GM21447 (cell line): ENCODE measurements at regions not wholly inside any gene's neighbourhood (a gene's known extent, or its start where the extent isn't known, plus 50 kb on each side); places are given as distances from the start of the nearest gene placed in this dataset.
"Not testable (repeated sequence)": the region's sequence is repeated elsewhere in the genome, so short reads cannot be mapped to it uniquely, and the experiment has no call there.

Experiments
- ATAC-seq: cut with Tn5 transposase; IDR thresholded peaks from one replicate; pipeline ENCODE4 v1.9.1; 2021; ENCODE audit not compliant: unreplicated experiment

GRCh38 chr3:75118779-75119178 lies 504.3 kb upstream of the CNTN3 start:
- ATAC-seq, result no peak

- ATAC-seq, result no peak
These were observed 512.1 kb upstream of the CNTN3 start for GRCh38 chr3:75126556-75126955.

- no peak for ATAC-seq
These were observed 514.6 kb upstream of the CNTN3 start for GRCh38 chr3:75129101-75129500.

DNA sequence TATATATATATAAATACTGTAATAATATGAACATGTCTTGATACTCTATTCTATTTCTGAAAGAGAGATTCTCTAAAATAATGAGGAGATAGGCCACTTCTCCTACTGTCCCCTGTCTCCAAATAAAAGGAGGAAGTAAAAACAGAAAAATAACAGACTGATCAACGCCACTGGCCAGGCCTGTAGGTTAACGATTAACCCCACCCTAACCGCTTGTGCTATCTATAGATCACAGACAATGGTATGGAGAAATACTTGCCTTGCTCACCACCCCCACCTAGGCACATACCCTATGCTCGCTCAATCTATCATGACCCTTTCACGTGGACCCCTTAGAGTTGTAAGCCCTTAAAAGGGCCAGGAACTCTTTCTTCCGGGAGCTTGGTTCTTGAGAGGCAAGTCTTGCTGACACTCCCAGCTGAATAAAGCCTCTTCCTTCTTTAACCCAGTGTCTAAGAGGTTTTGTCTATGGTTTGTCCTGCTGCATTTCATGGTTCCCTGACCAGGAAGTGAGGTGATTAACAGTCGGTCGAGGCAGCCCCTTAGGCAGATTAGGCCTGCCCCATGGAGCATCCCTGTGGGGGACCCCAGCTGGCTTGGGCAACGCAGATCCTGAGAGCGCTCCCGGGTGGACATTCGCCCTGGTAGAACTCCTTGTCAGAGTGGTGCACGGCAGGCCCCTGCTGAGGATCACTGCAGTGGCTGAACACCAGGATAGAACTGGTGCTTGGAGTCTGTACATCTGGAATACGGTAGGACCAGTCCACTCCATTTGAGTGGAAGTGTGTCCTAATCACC lies 521.8 kb upstream of the CNTN3 start:
- no peak for ATAC-seq

DNA sequence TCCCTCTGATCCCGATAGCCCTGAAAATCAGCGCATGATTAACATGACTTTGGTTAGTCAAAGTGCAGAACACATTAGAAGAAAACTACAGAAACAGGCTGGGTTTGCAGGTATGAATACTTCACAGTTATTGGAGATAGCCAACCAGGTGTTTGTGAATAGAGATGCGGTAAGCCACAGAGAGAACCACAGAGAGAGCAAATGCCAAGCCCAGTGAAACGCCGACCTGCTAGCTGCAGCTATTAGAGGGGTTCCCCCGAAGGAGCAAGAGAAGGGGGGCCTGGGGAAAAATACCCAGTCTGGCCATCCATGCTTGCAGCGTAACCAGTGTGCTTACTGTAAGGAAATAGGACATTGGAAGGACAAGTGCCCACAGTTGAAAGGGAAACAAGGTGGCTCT lies 523.9 kb upstream of the CNTN3 start:
- ATAC-seq, result no peak

GRCh38 chr3:75140904-75141615 lies 523.1 kb upstream of the FRG2C start:
- ATAC-seq, result no peak

GRCh38 chr3:75144406-75144805 lies 519.7 kb upstream of the FRG2C start:
- ATAC-seq, result no peak

DNA sequence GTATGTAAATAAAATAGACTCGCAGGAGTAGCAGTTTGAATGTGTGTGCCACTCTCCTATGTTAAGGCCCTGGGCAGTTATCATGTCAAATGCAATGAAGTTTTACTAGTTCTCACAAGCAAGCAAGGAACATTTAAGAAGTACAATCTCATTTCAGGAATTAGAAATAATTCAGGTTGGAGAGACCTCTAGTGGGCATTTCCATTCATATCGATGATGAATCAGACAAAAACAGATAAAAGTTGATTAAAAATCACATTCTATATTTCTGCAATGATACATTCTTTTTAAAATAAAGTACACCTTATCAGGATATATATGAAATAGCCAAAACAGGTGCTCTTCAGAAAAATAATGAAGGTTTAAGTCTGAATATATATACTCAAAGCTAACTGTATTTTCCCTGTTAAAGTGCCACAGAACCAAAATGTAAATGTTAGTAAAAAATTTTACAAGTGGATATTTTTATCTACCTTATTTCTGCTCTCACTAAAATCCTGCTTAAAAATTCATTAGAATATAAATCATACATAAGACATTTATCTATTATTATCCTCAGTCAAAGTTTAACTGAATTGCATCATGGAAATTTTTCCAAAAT lies 492.4 kb upstream of the FRG2C start:
- no peak for ATAC-seq

- no peak for ATAC-seq
These were observed 487.2 kb upstream of the FRG2C start for GRCh38 chr3:75176937-75177336.

DNA sequence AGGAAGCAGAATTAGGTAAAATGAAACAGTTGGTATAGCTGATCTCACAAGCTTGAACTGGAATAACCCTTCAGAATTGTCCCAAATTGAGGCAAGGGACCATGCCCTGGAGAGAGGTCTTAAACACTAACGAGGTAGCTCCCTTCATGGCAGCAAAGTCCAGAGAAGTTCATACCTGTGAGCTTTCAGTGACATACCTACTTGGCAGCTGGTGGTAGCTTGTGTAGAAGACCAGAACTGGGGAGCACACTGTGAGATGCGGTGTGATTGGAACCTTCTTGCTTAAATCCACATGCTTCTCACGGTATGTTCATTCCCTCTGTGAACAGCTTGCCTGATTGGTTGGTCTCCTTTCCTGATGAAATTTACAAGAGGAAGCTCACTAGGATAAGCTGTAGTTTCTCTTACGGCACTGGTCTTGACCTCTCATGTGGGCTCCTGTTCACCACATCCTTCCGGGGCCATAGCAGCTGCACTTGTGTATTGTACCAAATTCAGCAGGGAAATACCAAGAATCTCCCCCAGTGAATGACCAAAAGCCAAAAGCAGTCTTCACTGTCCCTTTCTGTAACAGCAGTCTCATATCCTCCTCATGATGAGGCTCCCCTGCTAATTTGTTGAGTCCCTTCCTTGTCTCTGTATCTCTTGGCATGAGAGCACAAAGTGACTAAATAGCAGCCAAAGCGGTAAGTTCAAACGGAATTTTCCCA lies 483.7 kb upstream of the FRG2C start:
- no peak for ATAC-seq

DNA sequence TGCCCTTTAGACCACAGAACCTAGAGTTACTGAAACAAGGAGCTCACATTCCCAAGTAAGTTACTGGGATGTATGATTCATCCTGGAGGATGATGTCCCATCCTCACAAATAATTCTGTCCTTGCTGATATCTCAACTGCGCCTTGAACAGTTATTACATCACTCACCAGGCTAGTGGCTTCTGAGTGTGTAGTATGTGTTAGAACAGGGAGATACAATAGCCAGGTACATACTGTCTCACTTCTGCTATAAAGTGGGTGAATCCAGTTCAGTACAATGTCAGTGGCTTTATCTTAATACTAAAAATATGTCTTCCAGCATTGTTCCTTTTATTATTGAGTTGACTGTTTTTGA lies 483.2 kb upstream of the FRG2C start:
- ATAC-seq, result no peak

- ATAC-seq, result no peak
These were observed 475.2 kb upstream of the FRG2C start for GRCh38 chr3:75188962-75189361.

- ATAC-seq, result no peak
These were observed 471.9 kb upstream of the FRG2C start for GRCh38 chr3:75192146-75192616.

GRCh38 chr3:75193797-75194196 lies 470.3 kb upstream of the FRG2C start:
- ATAC-seq, result no peak

GRCh38 chr3:75214332-75214731 lies 449.8 kb upstream of the FRG2C start:
- not testable (repeated sequence) for ATAC-seq

- no peak for ATAC-seq
These were observed 445.6 kb upstream of the FRG2C start for GRCh38 chr3:75218577-75218976.

DNA sequence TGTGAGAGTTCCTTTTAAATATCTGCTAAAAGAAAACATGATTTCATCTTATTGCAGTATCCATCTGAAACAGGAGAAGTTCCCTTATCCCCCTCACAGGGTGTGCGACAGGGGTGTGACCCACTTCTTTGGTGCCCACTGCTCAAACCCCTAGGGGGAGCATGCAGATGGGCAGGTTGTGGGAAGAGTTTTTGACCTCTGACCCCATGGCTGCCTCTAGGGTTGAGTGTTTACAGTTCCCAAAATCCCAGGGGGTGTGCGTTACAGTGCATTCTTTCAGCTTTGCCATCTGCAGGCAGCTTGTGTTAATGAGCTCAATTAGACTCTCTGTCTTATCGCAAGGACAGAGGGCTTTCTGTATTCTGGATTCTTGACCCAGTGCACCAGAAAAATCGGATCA lies 443.2 kb upstream of the FRG2C start:
- ATAC-seq, result no peak

DNA sequence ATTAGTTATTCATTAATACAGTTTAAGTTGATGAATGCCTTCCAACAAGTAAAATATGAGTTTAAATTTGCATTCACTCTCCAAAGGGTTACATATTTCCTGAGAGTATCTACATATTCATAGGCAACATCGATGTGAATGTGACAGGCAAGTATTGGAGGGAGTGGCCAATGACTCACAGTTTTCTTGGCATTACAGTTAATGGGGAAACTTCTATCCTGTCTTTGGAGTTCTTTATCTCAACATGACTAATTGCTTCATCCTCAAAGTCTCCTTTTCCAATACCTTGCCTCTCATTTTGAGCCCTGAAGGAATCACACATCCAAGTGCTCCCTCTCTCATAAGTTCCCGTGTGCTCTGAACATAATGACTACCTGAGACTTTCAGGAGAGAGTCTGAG lies 439.7 kb upstream of the FRG2C start:
- ATAC-seq, result no peak

DNA sequence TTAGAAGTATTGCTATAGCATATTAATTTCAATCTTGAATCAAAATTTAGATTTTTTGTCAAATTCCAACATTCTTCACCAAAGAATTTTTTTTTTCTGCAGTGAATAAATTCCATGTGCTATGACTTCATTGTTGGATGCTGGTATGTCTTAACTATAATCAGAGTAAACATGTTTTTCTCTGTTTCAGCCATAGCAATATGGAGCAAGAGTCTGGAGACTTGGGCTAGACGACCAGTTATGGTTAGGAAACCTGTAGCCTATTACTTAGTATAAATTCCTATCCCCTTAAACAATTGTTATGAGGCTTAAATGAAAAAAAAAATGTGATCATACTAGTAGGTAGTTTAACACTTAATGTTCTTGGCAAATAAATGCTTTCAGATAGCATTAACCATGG lies 431.9 kb upstream of the FRG2C start:
- ATAC-seq, result no peak

- ATAC-seq, result no peak
These were observed 428.5 kb upstream of the FRG2C start for GRCh38 chr3:75235631-75236030.

GRCh38 chr3:75237053-75237452 lies 427.1 kb upstream of the FRG2C start:
- no peak for ATAC-seq

DNA sequence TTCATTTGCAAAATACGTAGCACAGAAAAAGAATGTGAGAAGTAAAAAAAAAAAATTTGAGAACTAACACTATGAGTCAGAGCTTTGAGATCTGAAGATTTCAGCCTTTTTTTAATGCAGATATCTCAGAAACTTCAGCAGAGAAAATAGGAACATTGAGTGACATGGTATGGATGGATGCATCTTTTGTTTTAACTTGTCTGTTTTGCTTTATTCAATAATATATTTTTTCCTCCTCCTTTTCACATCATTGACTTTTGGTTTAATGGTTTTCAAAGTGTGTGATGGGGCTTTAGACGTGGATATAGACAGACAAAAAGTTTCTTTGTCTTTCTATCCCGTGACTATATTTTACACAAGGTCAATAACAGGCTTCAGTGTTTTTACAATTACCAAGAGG lies 426.7 kb upstream of the FRG2C start:
- ATAC-seq, result no peak
